GM23338 (cell line): ENCODE measurements at regions not wholly inside any gene's neighbourhood (a gene's known extent, or its start where the extent isn't known, plus 50 kb on each side); places are given as distances from the start of the nearest gene placed in this dataset.
A peak's percentile ranks its signal among the peaks of the same experiment; 100 is the strongest.

Experiments used
- ATAC-seq: fragments of 200-7000 bp; cut with Tn5 transposase; 3 replicates; pipeline ENCODE4 v1.9.1; 2020
- DNase-seq: peaks from one replicate; pipeline ENCODE4 v3.0.0-alpha.2; 2015; ENCODE audit warnings: low spot score
- H2AFZ ChIP-seq: fragments of 200-600 bp; sonication (generic); 2 replicates; pipeline ENCODE4 v1.8.0; 2016; ENCODE audit warnings: antibody characterized with exemption, mild to moderate bottlenecking, moderate library complexity
- H3F3A ChIP-seq: fragments of 200-600 bp; sonication (generic); replicated peaks from 2 replicates; pipeline ENCODE4 v1.8.0; 2017; ENCODE audit warnings: antibody characterized with exemption, mixed run types, low read depth
- H3K27ac ChIP-seq: fragments of 200-600 bp; sonication (generic); 2 replicates; pipeline ENCODE4 v1.6.1; 2016; ENCODE audit warnings: low read depth
- H3K27me3 ChIP-seq: fragments of 200-600 bp; sonication (generic); 2 replicates; pipeline ENCODE4 v1.8.0; 2016; ENCODE audit warnings: mild to moderate bottlenecking, mixed run types, moderate library complexity; ENCODE audit not compliant: insufficient read depth
- H3K36me3 ChIP-seq: fragments of 200-600 bp; sonication (generic); 2 replicates; pipeline ENCODE4 v1.8.0; 2016; ENCODE audit warnings: mild to moderate bottlenecking; ENCODE audit not compliant: insufficient read depth
- H3K4me1 ChIP-seq: fragments of 200-600 bp; sonication (generic); 2 replicates; pipeline ENCODE4 v1.8.0; 2016; ENCODE audit warnings: mild to moderate bottlenecking, moderate library complexity; ENCODE audit not compliant: insufficient read depth
- H3K4me2 ChIP-seq: fragments of 200-600 bp; sonication (generic); 2 replicates; pipeline ENCODE4 v1.7.1; 2017; ENCODE audit warnings: mixed run types
- H3K4me3 ChIP-seq: fragments of 200-600 bp; sonication (generic); 2 replicates; pipeline ENCODE4 v1.6.1; 2016; ENCODE audit warnings: mixed run types
- H3K79me2 ChIP-seq: fragments of 200-600 bp; sonication (generic); replicated peaks from 2 replicates; pipeline ENCODE4 v1.8.0; 2017; ENCODE audit warnings: mild to moderate bottlenecking; ENCODE audit not compliant: insufficient read depth
- H3K9me2 ChIP-seq: fragments of 200-600 bp; sonication (generic); 2 replicates; pipeline ENCODE4 v1.8.0; 2017; ENCODE audit not compliant: insufficient read depth
- H4K20me1 ChIP-seq: fragments of 200-600 bp; sonication (generic); replicated peaks from 2 replicates; pipeline ENCODE4 v1.8.0; 2017; ENCODE audit warnings: mild to moderate bottlenecking; ENCODE audit not compliant: insufficient read depth
- H3K27ac Mint-ChIP-seq: 2 replicates; pipeline ENCODE4 v1.8.0; 2020; ENCODE audit warnings: inconsistent platforms, mild to moderate bottlenecking, moderate library complexity, mixed read lengths
- H3K27me3 Mint-ChIP-seq: 3 replicates; pipeline ENCODE4 v1.8.0; 2022; ENCODE audit warnings: low read depth, mild to moderate bottlenecking, moderate library complexity, mixed read lengths, inconsistent platforms; ENCODE audit not compliant: insufficient read depth, poor library complexity
- H3K36me3 Mint-ChIP-seq: 3 replicates; pipeline ENCODE4 v1.8.0; 2021; ENCODE audit warnings: low read depth, mild to moderate bottlenecking, inconsistent platforms, moderate library complexity, mixed read lengths
- H3K4me1 Mint-ChIP-seq: 3 replicates; pipeline ENCODE4 v1.8.0; 2020; ENCODE audit warnings: mild to moderate bottlenecking, inconsistent platforms, mixed read lengths
- H3K4me3 Mint-ChIP-seq: 3 replicates; pipeline ENCODE4 v1.8.0; 2021; ENCODE audit warnings: moderate library complexity, mild to moderate bottlenecking, inconsistent platforms, mixed read lengths
- H3K9me3 Mint-ChIP-seq: 3 replicates; pipeline ENCODE4 v1.8.0; 2020; ENCODE audit warnings: moderate library complexity, mild to moderate bottlenecking, inconsistent platforms, mixed read lengths
- CREB1 ChIP-seq: fragments of 250-450 bp; sonication (Bioruptor Pico); IDR thresholded peaks from 2 replicates; pipeline ENCODE4 v1.5.0; 2020; ENCODE audit warnings: low read depth, mild to moderate bottlenecking, moderate library complexity
- ETS1 ChIP-seq: IDR thresholded peaks from 2 replicates; pipeline ENCODE4 v1.6.1; 2016; ENCODE audit warnings: antibody characterized with exemption
- EZH2 ChIP-seq: fragments of 200-600 bp; sonication (generic); IDR thresholded peaks from one replicate; pipeline ENCODE4 v1.8.0; 2017; ENCODE audit warnings: antibody characterized with exemption, mild to moderate bottlenecking, low read depth; ENCODE audit not compliant: unreplicated experiment
- EZH2phosphoT487 ChIP-seq: fragments of 200-600 bp; sonication (generic); IDR thresholded peaks from one replicate; pipeline ENCODE4 v1.8.1; 2018; ENCODE audit warnings: antibody characterized with exemption; ENCODE audit not compliant: unreplicated experiment
- JUNB ChIP-seq: IDR thresholded peaks from one replicate; pipeline ENCODE4 v1.6.1; 2016; ENCODE audit warnings: antibody characterized with exemption; ENCODE audit not compliant: unreplicated experiment
- NANOG ChIP-seq: IDR thresholded peaks from 2 replicates; pipeline ENCODE4 v1.6.1; 2016; ENCODE audit warnings: antibody characterized with exemption, borderline replicate concordance
- POLR2AphosphoS5 ChIP-seq: IDR thresholded peaks from 2 replicates; pipeline ENCODE4 v1.6.1; 2016; ENCODE audit warnings: antibody characterized with exemption, low read depth
- REST ChIP-seq: IDR thresholded peaks from one replicate; pipeline ENCODE4 v1.6.1; 2018; ENCODE audit warnings: antibody characterized with exemption; ENCODE audit not compliant: unreplicated experiment
- STAT1 ChIP-seq: IDR thresholded peaks from one replicate; pipeline ENCODE4 v1.6.1; 2016; ENCODE audit warnings: antibody characterized with exemption; ENCODE audit not compliant: unreplicated experiment
- ZNF331 ChIP-seq: fragments of 250-450 bp; sonication (Bioruptor Pico); IDR thresholded peaks from 2 replicates; pipeline ENCODE4 v1.5.0; 2020; ENCODE audit warnings: low read depth, mild to moderate bottlenecking, moderate library complexity
- ZNF462 ChIP-seq: fragments of 250-450 bp; sonication (Bioruptor Pico); IDR thresholded peaks from 2 replicates; pipeline ENCODE4 v1.5.0; 2020; ENCODE audit warnings: mild to moderate bottlenecking, moderate library complexity

GRCh38 chr16:62406387-62406786 lies 370.1 kb upstream of the CDH8 start (continued):
- TF ChIP-seq EZH2 (no peak), EZH2phosphoT487 (no peak), JUNB (no peak), POLR2AphosphoS5 (no peak), CREB1 (no peak), STAT1 (no peak), ETS1 (no peak), ZNF331 (CRISPR knock-in tag) (no peak), NANOG (no peak), REST (no peak)

GRCh38 chr16:62404842-62405611 lies 368.8 kb upstream of the CDH8 start:
- peak; percentile 65 for DNase-seq
- no peak overlapping the region for H3K27ac ChIP-seq
- H3K4me1 Mint-ChIP-seq = peaks cover 12% of the 10 kb centered on the region
- peak overlapping the region; percentile 55 for H3K4me2 ChIP-seq
- no peaks in the 10 kb centered on the region for H4K20me1 ChIP-seq
- H3K4me1 ChIP-seq = peaks cover 6% of the 10 kb centered on the region; the same call in 1 of the 2 replicates
- no peaks in the 10 kb centered on the region for H3K27me3 Mint-ChIP-seq
- H3K4me3 Mint-ChIP-seq = no peak overlapping the region
- H3F3A ChIP-seq = no peaks in the 10 kb centered on the region
- H2AFZ ChIP-seq = no peak overlapping the region
- H3K4me3 ChIP-seq = no peak overlapping the region
- H3K9me2 ChIP-seq = no peaks in the 10 kb centered on the region
- H3K9me3 Mint-ChIP-seq = no peaks in the 10 kb centered on the region
- no peak overlapping the region for H3K27ac Mint-ChIP-seq
- ATAC-seq = peak; percentile 88
- TF ChIP-seq ZNF462 (CRISPR knock-in tag) (peak; percentile 84), REST (no peak)
- H3K36me3 Mint-ChIP-seq = peaks cover 3% of the 10 kb centered on the region; the same call in 1 of the 3 replicates
- no peaks in the 10 kb centered on the region for H3K36me3 ChIP-seq
- peaks cover 14% of the 10 kb centered on the region; the same call in 1 of the 2 replicates for H3K27me3 ChIP-seq
- no peaks in the 10 kb centered on the region for H3K79me2 ChIP-seq
